ENCODE measurements at regions not wholly inside any gene's neighbourhood (a gene's known extent, or its start where the extent isn't known, plus 50 kb on each side); places are given as distances from the start of the nearest gene placed in this dataset.

DNA sequence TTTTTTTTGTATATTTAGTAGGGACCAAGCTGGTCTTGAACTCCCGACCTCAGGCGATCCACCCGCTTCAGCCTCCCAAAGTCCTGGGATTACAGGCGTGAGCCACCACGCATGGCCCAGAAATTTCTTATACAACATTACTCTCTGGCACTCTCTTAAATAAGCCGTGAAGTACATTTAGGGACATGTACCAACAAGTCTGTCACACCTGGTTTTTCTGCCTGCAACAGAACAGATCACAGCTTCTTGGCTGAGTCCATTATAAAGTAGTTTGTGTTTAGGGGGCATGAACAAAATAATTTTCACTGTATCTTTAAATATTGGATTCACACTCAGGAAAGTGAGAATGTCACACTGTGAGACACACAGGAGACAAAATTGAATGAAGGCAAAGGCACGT is 1567.3 kb downstream of the SLITRK5 start:
- Histone ChIP-seq H3K4me1 (no peaks in the 10 kb centered on the region), H3K27me3 (no peaks in the 10 kb centered on the region), H3K4me3 (no peak overlapping the region), H3K27ac (no peak overlapping the region), H3K9me3 (no peaks in the 10 kb centered on the region), H3K36me3 (no peaks in the 10 kb centered on the region)
- no peak for TF ChIP-seq POLR2A (IDR thresholded peaks at IDR 0.05)
- TF ChIP-seq POLR2AphosphoS5 (IDR thresholded peaks at IDR 0.05; ENCODE audit: insufficient read depth in 1 of 2, low read depth in 1 of 2) = no peak
- TF ChIP-seq, protein P1, sequence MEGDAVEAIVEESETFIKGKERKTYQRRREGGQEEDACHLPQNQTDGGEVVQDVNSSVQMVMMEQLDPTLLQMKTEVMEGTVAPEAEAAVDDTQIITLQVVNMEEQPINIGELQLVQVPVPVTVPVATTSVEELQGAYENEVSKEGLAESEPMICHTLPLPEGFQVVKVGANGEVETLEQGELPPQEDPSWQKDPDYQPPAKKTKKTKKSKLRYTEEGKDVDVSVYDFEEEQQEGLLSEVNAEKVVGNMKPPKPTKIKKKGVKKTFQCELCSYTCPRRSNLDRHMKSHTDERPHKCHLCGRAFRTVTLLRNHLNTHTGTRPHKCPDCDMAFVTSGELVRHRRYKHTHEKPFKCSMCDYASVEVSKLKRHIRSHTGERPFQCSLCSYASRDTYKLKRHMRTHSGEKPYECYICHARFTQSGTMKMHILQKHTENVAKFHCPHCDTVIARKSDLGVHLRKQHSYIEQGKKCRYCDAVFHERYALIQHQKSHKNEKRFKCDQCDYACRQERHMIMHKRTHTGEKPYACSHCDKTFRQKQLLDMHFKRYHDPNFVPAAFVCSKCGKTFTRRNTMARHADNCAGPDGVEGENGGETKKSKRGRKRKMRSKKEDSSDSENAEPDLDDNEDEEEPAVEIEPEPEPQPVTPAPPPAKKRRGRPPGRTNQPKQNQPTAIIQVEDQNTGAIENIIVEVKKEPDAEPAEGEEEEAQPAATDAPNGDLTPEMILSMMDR (IDR thresholded peaks at IDR 0.05) = no peak
- no peak for DNase-seq (ENCODE audit: extremely low spot score in 2 of 2)
- intact Hi-C loops (cut with DNase I) = no loop called here

DNA sequence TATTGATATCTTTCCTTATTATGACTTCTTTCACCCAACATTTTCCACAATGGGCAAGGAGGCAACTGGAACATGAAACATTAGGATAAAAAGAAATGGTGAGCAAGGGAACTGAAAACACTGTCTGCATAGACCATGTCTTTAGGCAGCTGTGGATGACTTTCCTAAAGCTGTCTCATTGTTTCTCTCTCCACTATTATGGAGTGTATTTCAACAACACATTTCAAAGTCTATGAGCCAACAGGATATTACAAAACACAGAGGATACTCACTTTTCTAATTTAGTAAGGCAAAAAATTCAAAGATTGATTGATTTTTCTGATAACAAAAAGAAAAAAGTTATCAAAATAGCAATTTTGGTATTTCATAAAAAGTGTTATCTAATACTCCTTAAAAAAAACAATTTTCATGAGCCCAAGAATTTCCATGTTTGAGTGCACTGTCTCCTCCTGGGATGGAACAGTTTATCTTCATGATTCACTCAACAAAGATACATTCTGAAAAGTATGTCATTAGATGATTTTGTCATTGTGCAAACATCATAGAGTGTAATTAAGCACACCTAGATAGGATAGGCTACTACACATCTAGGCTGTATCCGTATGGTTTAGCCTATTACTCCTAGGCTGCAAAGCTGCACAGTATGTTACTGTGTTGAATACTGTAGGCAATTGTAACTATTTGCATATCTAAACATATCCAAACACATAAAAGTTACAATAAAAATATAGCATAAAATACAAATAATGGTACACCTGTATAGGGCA is 1568.4 kb downstream of the SLITRK5 start:
- TF ChIP-seq, protein P1 (IDR thresholded peaks at IDR 0.05) = no peak
- TF ChIP-seq POLR2A (IDR thresholded peaks at IDR 0.05) = no peak
- TF ChIP-seq POLR2AphosphoS5 (IDR thresholded peaks at IDR 0.05; ENCODE audit: insufficient read depth in 1 of 2, low read depth in 1 of 2) = no peak
- H3K9me3 ChIP-seq = no peaks in the 10 kb centered on the region
- no peaks in the 10 kb centered on the region for H3K27me3 ChIP-seq
- DNase-seq (ENCODE audit: extremely low spot score in 2 of 2) = no peak
- no peaks in the 10 kb centered on the region for H3K4me1 ChIP-seq
- H3K4me3 ChIP-seq = no peak overlapping the region
- no peaks in the 10 kb centered on the region for H3K36me3 ChIP-seq
- intact Hi-C loops (cut with DNase I) = no loop called here
- no peak overlapping the region for H3K27ac ChIP-seq

DNA sequence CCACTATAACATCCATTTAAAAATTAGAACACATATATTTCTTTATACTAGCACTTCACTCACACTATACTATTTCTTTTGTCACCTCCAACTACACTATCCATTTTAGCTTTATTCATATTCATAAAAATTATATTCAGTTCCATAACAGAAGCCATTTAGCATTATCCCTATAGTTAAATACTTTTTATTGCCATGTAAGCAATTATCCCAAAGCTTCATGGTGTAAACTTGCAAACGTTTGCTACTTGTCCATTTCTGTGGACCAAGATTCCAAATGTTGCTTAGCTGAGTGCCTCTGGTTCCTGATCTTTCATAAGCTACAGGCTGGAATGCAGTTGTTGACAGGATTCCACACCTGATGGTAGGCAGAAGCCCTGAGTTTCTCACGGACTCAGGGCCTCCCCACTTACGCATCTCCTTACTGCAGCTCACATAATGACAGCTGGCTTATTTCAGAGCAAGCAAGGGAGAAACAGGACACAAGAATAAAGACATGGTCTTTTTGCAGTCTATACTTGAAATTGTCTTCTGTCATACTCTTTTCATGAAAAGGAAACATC is 1584.8 kb downstream of the SLITRK5 start:
- Histone ChIP-seq H3K36me3 (no peaks in the 10 kb centered on the region), H3K4me3 (no peak overlapping the region), H3K27me3 (no peaks in the 10 kb centered on the region), H3K27ac (no peak overlapping the region), H3K9me3 (no peaks in the 10 kb centered on the region), H3K4me1 (no peaks in the 10 kb centered on the region)
- intact Hi-C loops (cut with DNase I) = no loop called here
- TF ChIP-seq, protein P1 (IDR thresholded peaks at IDR 0.05) = no peak
- no peak for TF ChIP-seq POLR2A (IDR thresholded peaks at IDR 0.05)
- TF ChIP-seq POLR2AphosphoS5 (IDR thresholded peaks at IDR 0.05; ENCODE audit: insufficient read depth in 1 of 2, low read depth in 1 of 2) = no peak
- no peak for DNase-seq (ENCODE audit: extremely low spot score in 2 of 2)

DNA sequence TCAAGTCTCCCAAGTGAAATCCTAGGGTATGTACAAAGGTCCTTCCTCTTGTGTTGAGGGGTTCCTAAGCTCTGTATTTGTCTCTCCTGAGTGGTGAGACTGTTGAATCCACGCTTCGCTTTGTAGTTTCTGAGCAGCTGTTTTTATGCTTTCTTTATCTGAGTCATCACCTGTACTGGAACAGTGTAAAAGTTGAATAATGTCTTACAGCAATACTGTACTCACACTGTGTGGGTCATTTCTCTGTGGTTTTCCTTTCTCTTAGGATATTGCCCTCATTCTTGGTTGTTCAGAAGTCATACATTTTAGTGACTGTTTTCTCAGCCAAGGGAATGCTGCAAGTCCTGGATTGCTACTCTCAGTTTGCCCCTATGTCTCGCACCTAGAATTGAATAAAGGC is 1596.6 kb downstream of the SLITRK5 start:
- no peaks in the 10 kb centered on the region for H3K4me1 ChIP-seq
- H3K9me3 ChIP-seq = no peaks in the 10 kb centered on the region
- DNase-seq (ENCODE audit: extremely low spot score in 2 of 2) = no peak
- intact Hi-C loops (cut with DNase I) = no loop called here
- no peak overlapping the region for H3K27ac ChIP-seq
- H3K27me3 ChIP-seq = no peaks in the 10 kb centered on the region
- no peak overlapping the region for H3K4me3 ChIP-seq
- TF ChIP-seq POLR2AphosphoS5 (IDR thresholded peaks at IDR 0.05; ENCODE audit: insufficient read depth in 1 of 2, low read depth in 1 of 2) = no peak
- TF ChIP-seq, protein P1 (IDR thresholded peaks at IDR 0.05) = no peak
- TF ChIP-seq POLR2A (IDR thresholded peaks at IDR 0.05) = no peak
- H3K36me3 ChIP-seq = no peaks in the 10 kb centered on the region

DNA sequence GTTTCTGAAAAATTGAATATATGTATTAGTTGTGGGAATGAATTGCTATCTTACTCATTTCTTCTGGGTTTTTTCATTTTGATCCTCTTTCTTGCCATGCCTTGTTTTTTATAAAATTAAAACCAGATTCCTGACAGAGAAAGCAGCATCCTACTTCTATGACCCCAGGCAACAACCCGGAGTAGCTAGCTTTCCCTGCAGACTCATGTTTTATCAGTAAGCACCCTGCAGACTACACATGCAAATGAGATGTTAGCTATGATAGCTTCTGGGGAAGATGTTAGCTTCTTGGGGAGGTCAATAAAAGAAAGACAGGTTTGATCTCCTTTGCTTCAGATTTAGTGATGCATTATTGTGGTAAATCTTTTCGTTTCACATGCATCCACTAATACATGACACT is 1598.6 kb downstream of the SLITRK5 start:
- TF ChIP-seq POLR2A (IDR thresholded peaks at IDR 0.05) (no peak), POLR2AphosphoS5 (IDR thresholded peaks at IDR 0.05; ENCODE audit: insufficient read depth in 1 of 2, low read depth in 1 of 2) (no peak)
- TF ChIP-seq, protein P1 (IDR thresholded peaks at IDR 0.05) = no peak
- no peaks in the 10 kb centered on the region for H3K4me1 ChIP-seq
- no peak overlapping the region for H3K27ac ChIP-seq
- intact Hi-C loops (cut with DNase I) = no loop called here
- no peak for DNase-seq (ENCODE audit: extremely low spot score in 2 of 2)
- no peaks in the 10 kb centered on the region for H3K36me3 ChIP-seq
- H3K4me3 ChIP-seq = no peak overlapping the region
- no peaks in the 10 kb centered on the region for H3K27me3 ChIP-seq
- no peaks in the 10 kb centered on the region for H3K9me3 ChIP-seq

All from vagina (tissue), 2 donors.